HG03342 (cell line): ENCODE measurements at regions not wholly inside any gene's neighbourhood (a gene's known extent, or its start where the extent isn't known, plus 50 kb on each side); places are given as distances from the start of the nearest gene placed in this dataset.

Experiments
- ATAC-seq: cut with Tn5 transposase; IDR thresholded peaks from one replicate; pipeline ENCODE4 v1.9.1; 2021; ENCODE audit warnings: mild to moderate bottlenecking, moderate library complexity; ENCODE audit not compliant: unreplicated experiment

DNA sequence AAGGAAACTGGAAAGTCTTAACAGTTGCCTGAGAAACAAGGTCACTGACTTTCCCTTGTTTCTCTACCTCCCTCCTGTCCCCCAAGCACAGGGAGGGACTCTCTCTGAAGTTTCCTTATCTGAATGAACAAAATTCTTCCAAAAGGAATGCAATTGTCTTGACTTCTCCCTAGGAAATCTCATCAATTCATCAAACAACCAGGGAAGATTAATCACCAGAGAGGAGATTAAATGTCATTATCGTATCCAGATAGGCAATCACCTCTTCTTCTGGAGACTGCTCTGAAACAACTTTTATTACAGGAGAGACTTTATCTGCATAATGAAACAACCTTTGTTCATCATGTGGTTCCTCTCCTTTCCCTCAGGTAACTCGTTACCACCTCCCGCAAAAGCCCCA, 431.4 kb downstream of the SLC16A7 start:
- no peak for ATAC-seq

GRCh38 chr12:60034147-60034546, 438.3 kb downstream of the SLC16A7 start:
- no peak for ATAC-seq

GRCh38 chr12:60035835-60036234, 440.0 kb downstream of the SLC16A7 start:
- ATAC-seq = no peak

DNA sequence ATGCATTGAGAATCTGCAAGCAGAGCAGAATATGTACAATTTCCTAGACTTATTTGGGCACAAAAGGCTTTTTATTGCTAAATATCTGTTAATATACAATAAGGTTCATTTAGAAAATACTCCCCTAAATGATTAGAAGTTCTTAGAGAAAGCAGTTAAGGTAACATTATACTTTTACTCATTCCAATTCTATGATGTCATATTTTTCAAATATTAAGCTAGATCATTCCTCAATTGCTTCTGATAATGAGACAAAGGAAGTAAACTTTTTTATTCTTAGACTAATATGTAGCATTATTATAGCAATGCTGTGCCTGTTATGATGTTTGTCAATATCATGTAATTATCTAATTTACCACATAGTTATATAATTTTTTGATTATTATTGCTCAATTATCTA, 447.0 kb downstream of the SLC16A7 start:
- ATAC-seq = no peak

DNA sequence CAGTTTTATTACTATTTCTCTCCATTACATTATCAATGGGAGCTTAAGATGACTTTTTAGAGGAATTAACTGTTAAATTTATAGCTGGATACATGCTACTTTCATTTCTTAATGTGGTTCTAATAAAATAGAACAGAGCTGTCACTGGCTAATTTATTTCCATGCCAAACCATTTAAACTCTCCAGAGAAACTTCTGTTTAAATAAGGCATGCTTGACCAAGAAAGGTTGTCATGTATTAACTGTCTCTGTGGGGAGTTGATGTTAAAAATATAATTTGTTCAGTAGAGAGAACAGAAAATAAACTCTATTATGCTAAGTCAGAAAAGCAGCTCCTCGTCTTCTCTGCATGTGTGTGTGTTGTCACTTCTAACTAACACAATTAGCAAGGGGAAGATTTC, 447.4 kb downstream of the SLC16A7 start:
- no peak for ATAC-seq

DNA sequence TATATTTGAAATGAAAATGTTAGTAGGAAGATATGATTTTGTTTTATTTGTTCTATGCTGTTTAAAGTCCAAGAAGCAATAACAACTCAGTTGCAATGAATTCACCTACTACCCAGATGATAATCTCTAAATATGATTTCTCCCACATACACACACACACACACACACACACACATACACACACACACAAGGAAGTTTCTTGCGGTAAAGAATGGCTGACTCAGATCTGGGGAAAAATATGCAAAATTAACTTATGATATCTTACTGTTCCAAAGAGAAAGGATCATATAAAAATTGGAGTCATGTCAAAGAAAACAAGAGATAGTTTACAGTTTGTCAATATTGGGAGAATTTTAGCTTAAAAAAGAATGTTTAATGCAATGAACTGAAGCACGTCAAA, 456.7 kb downstream of the SLC16A7 start:
- no peak for ATAC-seq

- no peak for ATAC-seq
These were observed 463.4 kb downstream of the SLC16A7 start for GRCh38 chr12:60059180-60059579.

DNA sequence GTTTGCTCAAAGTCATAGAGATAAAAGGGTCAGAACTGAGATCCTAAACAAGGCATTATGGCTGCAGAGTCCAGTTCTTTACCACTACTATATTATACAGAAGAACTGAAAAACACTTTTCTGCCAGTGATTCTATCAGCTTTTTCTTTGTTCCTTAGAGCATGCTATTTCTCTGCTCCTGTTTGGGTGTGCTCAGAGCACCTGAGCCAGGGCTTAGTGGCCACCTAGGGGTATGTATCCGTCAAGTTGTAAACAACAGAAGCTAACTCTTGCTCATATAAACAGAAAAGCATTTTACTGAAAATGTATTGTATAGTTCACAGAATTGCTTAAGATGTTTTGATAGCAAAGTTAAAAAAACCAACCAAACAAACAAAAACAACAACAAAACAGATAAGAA, 470.8 kb downstream of the SLC16A7 start:
- no peak for ATAC-seq

DNA sequence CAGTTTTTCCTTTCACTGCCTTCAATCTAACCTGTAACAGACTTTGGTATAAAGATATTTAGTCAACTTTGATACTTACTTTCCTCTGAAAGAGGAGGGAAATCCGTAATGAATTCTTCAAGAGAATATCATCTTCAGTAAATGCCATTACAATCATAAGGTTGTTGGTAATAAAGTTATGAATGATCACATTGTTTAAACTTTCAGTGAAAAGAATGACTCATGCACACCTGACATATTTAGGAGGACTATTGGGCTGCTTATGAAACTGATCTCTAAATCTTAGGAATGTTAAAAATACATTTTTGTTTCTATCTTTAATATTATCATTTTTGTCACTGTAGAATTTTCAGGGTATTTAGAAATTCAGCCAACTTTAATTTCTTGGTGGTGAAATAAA, 474.7 kb downstream of the SLC16A7 start:
- ATAC-seq = no peak

- ATAC-seq = no peak
These were observed 475.9 kb downstream of the SLC16A7 start for GRCh38 chr12:60071759-60072191.

GRCh38 chr12:60072911-60073310, 477.1 kb downstream of the SLC16A7 start:
- ATAC-seq = no peak

- ATAC-seq = no peak
These were observed 479.3 kb downstream of the SLC16A7 start for GRCh38 chr12:60075091-60075490.

DNA sequence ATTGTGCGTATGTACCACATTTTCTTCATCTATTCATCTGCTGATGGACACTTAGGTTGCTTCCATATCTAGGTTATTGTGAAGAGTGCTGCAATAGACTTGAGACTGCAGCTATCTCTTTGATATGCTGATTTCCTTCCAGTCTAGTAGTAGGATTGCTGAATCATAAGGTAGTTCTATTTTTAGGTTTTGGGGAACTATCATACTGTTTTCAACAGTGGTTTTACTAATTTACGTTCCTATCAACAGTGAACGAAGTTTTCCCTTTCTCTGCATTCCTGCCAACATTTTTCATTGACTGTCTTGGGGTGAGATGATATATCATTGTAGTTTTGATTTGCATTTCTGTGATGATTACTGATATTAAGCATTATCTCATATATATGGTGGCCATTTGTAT, 482.2 kb downstream of the SLC16A7 start:
- ATAC-seq = no peak

DNA sequence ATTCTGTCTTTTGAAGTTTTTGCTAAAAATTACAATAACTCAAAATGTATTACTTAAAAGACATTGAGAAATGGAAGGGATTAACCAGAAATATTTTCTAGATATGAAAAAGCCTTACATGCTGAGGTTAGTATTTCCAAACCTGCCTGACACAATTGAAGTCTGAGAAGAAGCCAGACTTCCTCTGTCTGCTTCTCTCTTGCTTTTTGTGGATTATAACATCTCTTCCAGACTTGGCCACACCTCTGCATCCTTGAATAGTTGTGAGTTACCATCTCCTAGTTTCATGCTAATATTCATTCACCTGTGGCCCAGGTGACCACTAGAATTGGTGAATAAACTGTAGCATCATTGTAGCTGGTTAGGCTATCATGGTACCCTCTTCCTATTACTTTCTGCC, 497.6 kb downstream of the SLC16A7 start:
- no peak for ATAC-seq

DNA sequence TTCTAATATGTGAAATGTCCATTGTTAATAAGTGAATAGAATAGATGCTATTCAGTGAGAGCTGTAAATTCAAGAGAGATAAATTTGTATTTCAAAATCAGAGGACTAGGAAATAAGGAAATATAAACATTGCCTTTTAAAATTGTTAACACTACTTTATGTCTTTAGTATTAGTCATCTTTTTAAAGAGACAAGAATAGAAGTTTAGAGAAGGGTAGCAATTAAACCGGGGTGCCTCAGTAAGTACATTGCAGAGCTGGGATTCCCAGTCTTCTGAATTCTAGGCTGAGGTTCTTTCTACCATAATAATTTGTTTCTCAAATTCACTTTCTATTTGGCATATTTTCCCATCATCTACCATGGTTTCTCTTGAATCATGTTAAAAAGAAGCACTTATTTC, 498.6 kb downstream of the SLC16A7 start:
- no peak for ATAC-seq

- ATAC-seq = no peak
These were observed 500.9 kb downstream of the SLC16A7 start for GRCh38 chr12:60096727-60097126.

GRCh38 chr12:60100160-60100559, 504.3 kb downstream of the SLC16A7 start:
- ATAC-seq = no peak

DNA sequence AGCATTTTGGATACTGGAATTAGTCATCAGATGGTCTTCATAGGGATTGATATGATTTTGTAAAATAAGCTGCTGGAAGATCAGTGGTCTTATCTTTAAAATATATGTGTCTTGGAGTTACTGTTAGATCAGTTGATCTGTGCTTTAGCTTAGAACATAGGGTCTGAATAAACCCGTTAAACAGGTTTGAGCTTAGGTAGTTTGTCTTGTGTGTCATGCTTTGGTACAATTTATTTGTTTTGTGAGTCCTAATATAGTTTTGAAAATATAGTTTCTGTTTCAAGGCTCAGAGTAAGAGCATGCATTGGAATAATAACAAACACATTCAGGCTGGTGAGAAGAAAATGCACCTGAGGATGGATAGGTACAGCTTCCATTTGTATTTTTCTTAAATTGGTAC, 505.0 kb downstream of the SLC16A7 start:
- ATAC-seq = no peak

DNA sequence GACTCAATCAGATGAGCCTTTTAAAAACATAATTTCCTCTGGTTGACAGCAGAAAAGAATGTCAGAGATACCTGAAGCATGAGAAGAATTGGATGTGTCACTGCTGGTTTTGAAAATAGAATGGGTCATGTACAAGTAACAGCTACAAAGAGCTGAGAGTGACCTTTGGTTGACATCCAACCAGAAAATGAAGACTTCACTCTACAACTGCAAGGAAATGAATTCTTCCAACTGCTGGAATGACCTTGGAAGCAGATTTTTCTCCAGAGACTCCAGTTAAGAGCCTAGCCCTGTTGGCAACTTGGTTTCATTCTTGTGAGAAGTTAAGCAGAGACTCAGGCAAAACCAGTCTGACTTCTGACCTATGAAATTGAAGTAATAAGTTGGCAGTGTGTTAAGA, 505.9 kb downstream of the SLC16A7 start:
- no peak for ATAC-seq

GRCh38 chr12:60106214-60106613, 510.4 kb downstream of the SLC16A7 start:
- no peak for ATAC-seq

DNA sequence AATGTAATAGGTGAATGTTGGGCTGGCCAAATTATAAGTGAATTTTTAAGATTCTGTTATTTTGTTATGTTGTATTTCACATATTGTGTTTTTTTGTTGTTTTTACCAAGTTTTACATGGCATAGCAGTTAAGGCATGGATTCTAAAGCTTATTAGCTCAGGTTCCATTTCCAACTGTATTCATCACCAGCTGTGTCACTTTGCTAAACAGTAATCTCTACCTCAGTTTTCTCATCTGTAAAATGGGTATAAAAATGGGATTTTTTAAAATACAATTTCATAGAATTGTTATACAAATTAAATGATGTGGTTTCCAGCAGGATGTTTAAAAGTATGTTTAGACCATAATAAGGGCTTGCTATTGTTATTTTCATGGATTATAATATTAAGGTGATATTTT, 512.2 kb downstream of the SLC16A7 start:
- ATAC-seq = no peak

DNA sequence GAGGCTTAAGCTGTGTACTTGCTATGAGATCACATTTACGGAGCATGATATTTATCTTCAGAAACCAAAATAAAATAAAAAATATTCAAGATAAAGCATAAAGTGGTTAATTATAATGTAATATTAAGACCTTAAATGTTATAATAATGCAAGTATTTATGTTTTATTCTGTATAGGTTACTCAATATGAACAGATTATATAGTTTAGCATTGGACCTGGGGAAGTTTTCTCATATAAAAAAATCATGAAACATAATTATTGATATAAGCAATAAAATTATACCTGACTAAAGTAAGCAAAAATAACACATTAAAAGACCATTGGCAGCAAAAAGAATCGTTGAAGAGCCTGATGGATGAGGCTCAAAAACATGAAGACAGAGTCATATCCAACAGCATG, 516.2 kb downstream of the SLC16A7 start:
- no peak for ATAC-seq

- ATAC-seq = no peak
These were observed 516.9 kb downstream of the SLC16A7 start for GRCh38 chr12:60112763-60113162.

DNA sequence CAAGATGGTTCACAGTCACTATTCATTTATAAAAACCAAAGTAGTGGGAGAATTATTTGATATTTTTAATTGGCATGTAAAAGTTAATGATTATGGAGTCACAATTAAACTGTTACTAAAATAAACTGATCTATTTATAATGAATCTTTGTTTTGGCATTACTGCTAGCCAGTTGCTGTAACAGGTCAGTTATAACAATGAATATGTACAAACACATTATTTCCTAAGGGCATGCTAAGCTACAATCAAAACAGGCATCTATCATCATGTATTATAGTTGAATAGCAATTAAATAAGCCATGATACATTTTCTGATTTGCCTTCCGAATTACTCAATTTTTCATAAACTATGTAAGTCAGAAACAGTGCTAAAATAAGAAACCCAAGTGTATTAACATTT, 518.3 kb downstream of the SLC16A7 start:
- ATAC-seq = no peak
